KMS-11 (cell line): ENCODE measurements at regions not wholly inside any gene's neighbourhood (a gene's known extent, or its start where the extent isn't known, plus 50 kb on each side); places are given as distances from the start of the nearest gene placed in this dataset.

ENCODE experiments used
- H2AFZ ChIP-seq: fragments of 200-600 bp; sonication (generic); 2 replicates; pipeline ENCODE4 v1.6.1; 2016; ENCODE audit warnings: antibody characterized with exemption, mixed run types, low read depth
- H3K27ac ChIP-seq: fragments of 200-600 bp; sonication (generic); 2 replicates; pipeline ENCODE4 v1.6.1; 2016; ENCODE audit warnings: mild to moderate bottlenecking, mixed run types
- H3K27me3 ChIP-seq: fragments of 200-600 bp; sonication (generic); 2 replicates; pipeline ENCODE4 v1.6.1; 2017; ENCODE audit warnings: mild to moderate bottlenecking, low read depth, mixed run types, moderate library complexity; ENCODE audit not compliant: insufficient read depth
- H3K36me3 ChIP-seq: fragments of 200-600 bp; sonication (generic); 2 replicates; pipeline ENCODE4 v1.6.1; 2017; ENCODE audit warnings: mild to moderate bottlenecking, mixed run types; ENCODE audit not compliant: insufficient read depth
- H3K4me1 ChIP-seq: fragments of 200-600 bp; sonication (generic); 2 replicates; pipeline ENCODE4 v1.6.1; 2016; ENCODE audit warnings: mild to moderate bottlenecking, low read depth, mixed run types; ENCODE audit not compliant: poor library complexity, severe bottlenecking
- H3K4me2 ChIP-seq: fragments of 200-600 bp; sonication (generic); 2 replicates; pipeline ENCODE4 v1.7.0; 2016; ENCODE audit warnings: mild to moderate bottlenecking, mixed run types
- H3K4me3 ChIP-seq: fragments of 200-600 bp; sonication (generic); IDR thresholded peaks from 2 replicates; pipeline ENCODE4 v1.6.1; 2017; ENCODE audit warnings: low read depth, low read length, mixed read lengths; ENCODE audit not compliant: insufficient read depth
- H3K79me2 ChIP-seq: fragments of 200-600 bp; sonication (generic); 2 replicates; pipeline ENCODE4 v1.6.1; 2016; ENCODE audit warnings: low read depth, mixed run types; ENCODE audit not compliant: insufficient read depth
- H3K9ac ChIP-seq: fragments of 200-600 bp; sonication (generic); 2 replicates; pipeline ENCODE4 v1.6.1; 2016; ENCODE audit warnings: mild to moderate bottlenecking, mixed run types
- H4K20me1 ChIP-seq: fragments of 200-600 bp; sonication (generic); 2 replicates; pipeline ENCODE4 v1.6.1; 2016; ENCODE audit warnings: mild to moderate bottlenecking, mixed run types; ENCODE audit not compliant: insufficient read depth
- CTCF ChIP-seq: fragments of 200-600 bp; sonication (generic); conservative IDR thresholded peaks from 2 replicates; pipeline ENCODE4 v1.6.1; 2017; ENCODE audit warnings: low read depth, mild to moderate bottlenecking, antibody characterized with exemption, low read length, moderate library complexity, mixed read lengths

- Histone ChIP-seq H3K4me2 (no peak overlapping the region), H3K4me1 (peaks cover 9% of the 10 kb centered on the region), H3K4me3 (no peak overlapping the region), H3K9ac (no peak overlapping the region), H3K27me3 (no peaks in the 10 kb centered on the region), H3K36me3 (no peaks in the 10 kb centered on the region), H3K79me2 (no peaks in the 10 kb centered on the region), H3K27ac (no peak overlapping the region), H2AFZ (no peak overlapping the region), H4K20me1 (no peaks in the 10 kb centered on the region)
- no peak for TF ChIP-seq CTCF
Measured at GRCh38 chr2:37827455-37827854, 97.6 kb upstream of the RMDN2 start.

- H3K79me2 ChIP-seq = no peaks in the 10 kb centered on the region
- H3K27me3 ChIP-seq = no peaks in the 10 kb centered on the region
- no peak overlapping the region for H3K9ac ChIP-seq
- peaks cover 9% of the 10 kb centered on the region for H3K4me1 ChIP-seq
- H3K27ac ChIP-seq = no peak overlapping the region
- H3K4me2 ChIP-seq = no peak overlapping the region
- no peak for TF ChIP-seq CTCF
- H3K36me3 ChIP-seq = no peaks in the 10 kb centered on the region
- H2AFZ ChIP-seq = no peak overlapping the region
- H3K4me3 ChIP-seq = no peak overlapping the region
- no peaks in the 10 kb centered on the region for H4K20me1 ChIP-seq
Measured at GRCh38 chr2:37827911-37828511, 97.1 kb upstream of the RMDN2 start.

GRCh38 chr2:37829202-37829601 lies 95.9 kb upstream of the RMDN2 start:
- no peak overlapping the region for H3K4me2 ChIP-seq
- peaks cover 9% of the 10 kb centered on the region for H3K4me1 ChIP-seq
- no peaks in the 10 kb centered on the region for H3K27me3 ChIP-seq
- H3K9ac ChIP-seq = no peak overlapping the region
- no peak overlapping the region for H3K27ac ChIP-seq
- no peaks in the 10 kb centered on the region for H3K79me2 ChIP-seq
- H2AFZ ChIP-seq = no peak overlapping the region
- no peak overlapping the region for H3K4me3 ChIP-seq
- H4K20me1 ChIP-seq = no peaks in the 10 kb centered on the region
- H3K36me3 ChIP-seq = no peaks in the 10 kb centered on the region
- TF ChIP-seq CTCF = no peak

- peaks cover 9% of the 10 kb centered on the region for H3K4me1 ChIP-seq
- no peak overlapping the region for H3K9ac ChIP-seq
- no peak for TF ChIP-seq CTCF
- H4K20me1 ChIP-seq = no peaks in the 10 kb centered on the region
- H2AFZ ChIP-seq = no peak overlapping the region
- no peaks in the 10 kb centered on the region for H3K27me3 ChIP-seq
- no peaks in the 10 kb centered on the region for H3K36me3 ChIP-seq
- H3K79me2 ChIP-seq = no peaks in the 10 kb centered on the region
- H3K4me2 ChIP-seq = no peak overlapping the region
- H3K4me3 ChIP-seq = no peak overlapping the region
- no peak overlapping the region for H3K27ac ChIP-seq
Measured at GRCh38 chr2:37829616-37830395, 95.3 kb upstream of the RMDN2 start.
